Erythroblast (primary cell): ENCODE measurements at regions not wholly inside any gene's neighbourhood (a gene's known extent, or its start where the extent isn't known, plus 50 kb on each side); places are given as distances from the start of the nearest gene placed in this dataset.
"Not testable (repeated sequence)": the region's sequence is repeated elsewhere in the genome, so short reads cannot be mapped to it uniquely, and the experiment has no call there.

ENCODE experiments used
- DNase-seq, 2 experiments: peaks; one replicate each; lab custom pipeline; 2025; lab: John Stamatoyannopoulos, UW
- GATA1 ChIP-seq: IDR thresholded peaks from 2 replicates; pipeline ENCODE4 v1.6.1; 2011; ENCODE audit warnings: low read depth, mild to moderate bottlenecking, control low read depth, low read length, moderate library complexity
- POLR2A ChIP-seq: IDR thresholded peaks from 2 replicates; pipeline ENCODE4 v1.6.1; 2011; ENCODE audit warnings: mild to moderate bottlenecking, low read length

DNA sequence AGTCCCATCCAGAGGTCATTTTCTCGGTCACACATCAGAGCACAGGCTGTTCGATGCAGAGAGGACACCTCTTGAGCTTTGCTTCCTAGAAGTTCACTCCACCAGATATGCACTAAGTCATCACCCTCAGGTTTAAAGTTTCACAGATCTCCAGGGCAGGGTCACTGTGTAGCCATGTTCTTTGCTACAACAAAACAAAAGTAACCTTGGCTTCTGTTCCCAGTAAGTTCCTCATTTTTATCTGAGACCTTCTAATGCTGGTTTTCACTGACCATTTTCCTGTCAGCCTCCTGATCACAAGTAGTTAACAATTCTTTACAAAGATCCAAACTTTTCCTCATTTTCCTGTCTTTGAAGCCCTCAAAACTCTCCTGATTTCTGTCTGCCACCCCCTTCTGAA lies 97.5 kb upstream of the CTSV start:
- TF ChIP-seq POLR2A (no peak), GATA1 (no peak)

DNA sequence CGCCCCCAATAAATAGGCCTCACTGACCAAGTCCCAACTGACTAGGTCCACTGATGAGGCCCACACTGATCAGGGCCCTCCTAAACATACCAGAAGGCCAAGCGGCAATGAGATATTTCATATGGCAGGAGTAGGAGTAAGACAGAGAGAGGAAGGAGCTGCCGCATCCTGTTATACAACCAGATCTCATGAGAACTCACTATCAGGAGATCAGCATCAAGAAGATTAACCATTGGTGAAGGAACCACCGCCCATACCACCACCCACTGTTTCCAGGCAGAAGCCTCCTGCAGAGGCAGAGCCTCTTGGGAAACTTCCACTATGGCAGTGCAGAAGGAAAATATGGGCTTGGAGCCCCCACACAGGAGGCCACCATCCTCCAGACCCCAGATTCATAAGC lies 95.0 kb upstream of the CTSV start:
- not testable (repeated sequence) for DNase-seq

More for the DNA sequence above, 97.5 kb upstream of the CTSV start:
- no peak for DNase-seq

GRCh38 chr9:97132865-97133264 lies 93.9 kb upstream of the CTSV start:
- TF ChIP-seq POLR2A (no peak), GATA1 (no peak)
- DNase-seq = no peak

- not testable (repeated sequence) for DNase-seq
Observed at GRCh38 chr9:97130864-97131263, 91.9 kb upstream of the CTSV start.

DNA sequence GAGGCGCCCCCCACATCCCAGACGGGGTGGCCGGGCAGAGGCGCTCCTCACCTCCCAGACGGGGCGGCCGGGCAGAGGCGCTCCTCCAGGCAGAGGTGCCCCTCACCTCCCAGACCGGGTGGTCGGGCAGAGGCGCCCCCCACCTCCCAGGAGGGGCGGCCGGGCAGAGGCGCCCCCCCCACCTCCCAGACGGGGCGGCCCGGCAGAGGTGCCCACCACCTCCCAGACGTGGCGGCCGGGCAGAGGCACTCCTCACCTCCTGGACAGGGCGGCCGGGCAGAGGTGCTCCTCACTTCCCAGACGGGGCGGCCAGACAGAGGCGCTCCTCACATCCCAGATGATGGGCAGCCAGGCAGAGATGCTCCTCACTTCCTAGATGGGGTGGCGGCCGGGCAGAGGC lies 91.4 kb upstream of the CTSV start:
- DNase-seq = not testable (repeated sequence)

- no peak for DNase-seq
- no peak for TF ChIP-seq POLR2A
- no peak for TF ChIP-seq GATA1
Observed at GRCh38 chr9:97128919-97129318, 90.0 kb upstream of the CTSV start.

GRCh38 chr9:97124256-97124655 lies 85.3 kb upstream of the CTSV start:
- TF ChIP-seq POLR2A = no peak
- no peak for TF ChIP-seq GATA1
- no peak for DNase-seq

- TF ChIP-seq POLR2A (no peak), GATA1 (no peak)
- DNase-seq = no peak
Observed at GRCh38 chr9:97110696-97111095, 71.8 kb upstream of the CTSV start.

- DNase-seq = peak; percentile 61 to 72
- TF ChIP-seq GATA1 (no peak), POLR2A (no peak)
Observed at GRCh38 chr9:97109194-97109811, 70.4 kb upstream of the CTSV start.

- not testable (repeated sequence) for DNase-seq
Observed at GRCh38 chr9:97105220-97105619, 66.3 kb upstream of the CTSV start.

DNA sequence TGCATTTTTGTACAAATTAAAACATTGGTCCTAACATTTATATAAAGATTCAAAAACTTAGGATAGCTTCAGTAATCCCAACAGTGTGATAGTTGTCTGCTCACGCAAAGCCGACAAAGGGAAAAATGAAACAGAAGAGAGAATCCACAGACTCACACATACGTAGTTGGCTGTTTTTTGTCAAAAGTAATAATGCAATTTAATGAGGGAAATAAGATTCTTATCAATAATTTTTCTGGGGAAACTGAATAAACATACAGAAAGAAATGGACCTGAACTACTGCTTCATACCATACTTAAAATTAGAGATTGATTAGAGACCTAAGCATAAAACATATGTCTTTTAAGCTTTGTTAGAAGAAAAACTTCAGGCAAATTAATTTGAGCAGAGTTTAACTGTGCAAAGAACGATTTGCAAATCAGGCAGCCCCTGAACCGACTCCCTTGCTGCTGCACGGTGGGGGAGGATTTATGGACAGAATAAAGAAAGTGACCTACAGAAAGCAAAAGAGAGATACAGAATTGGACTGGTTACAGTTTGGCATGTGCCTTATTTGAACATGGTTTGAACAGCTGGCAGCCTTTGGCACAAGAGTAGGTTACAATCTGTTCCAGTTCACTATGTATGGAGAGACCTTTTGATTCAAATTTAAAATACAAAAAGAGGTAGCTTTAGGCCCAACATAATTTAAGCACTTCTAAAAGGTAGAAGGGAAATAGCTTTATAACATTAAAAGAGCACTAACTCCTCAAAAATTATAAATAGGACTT lies 64.9 kb upstream of the CTSV start:
- DNase-seq = not testable (repeated sequence)

DNA sequence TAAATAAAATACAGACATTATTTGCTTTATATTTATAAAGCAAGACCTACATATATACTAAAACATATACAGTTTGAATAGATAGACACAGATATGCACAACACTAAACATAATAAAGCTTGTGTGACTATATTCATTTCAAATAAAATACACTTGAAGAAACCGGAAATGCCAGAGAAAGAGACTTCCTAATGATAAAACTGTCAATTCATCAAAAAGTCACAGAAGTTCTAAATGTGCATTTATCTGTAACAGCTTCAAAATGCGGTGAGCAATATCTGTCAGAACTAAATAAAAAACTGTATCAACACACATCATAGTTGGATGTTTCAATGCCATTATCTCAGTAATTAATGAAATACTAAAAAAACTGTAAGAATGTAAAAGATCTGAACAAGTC lies 60.6 kb upstream of the CTSV start:
- DNase-seq = not testable (repeated sequence)

DNA sequence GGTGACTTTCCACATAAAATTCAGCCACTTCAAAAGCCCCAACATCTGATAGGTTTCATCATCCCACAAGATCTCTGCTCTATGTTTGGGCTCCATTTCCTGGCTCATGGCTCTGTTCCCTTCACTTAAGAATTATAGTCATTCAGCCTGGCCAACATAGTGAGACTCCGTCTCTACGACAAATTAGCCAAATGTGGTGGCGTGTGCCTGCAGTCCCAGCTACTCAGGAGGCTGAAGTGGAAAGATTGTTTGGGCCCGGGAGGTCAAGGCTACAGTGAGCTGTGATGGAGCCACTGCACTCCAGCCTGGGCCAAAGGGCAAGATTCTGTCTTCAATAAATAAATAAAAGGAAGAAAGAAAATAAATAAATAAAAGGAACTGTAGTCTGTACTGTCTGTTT lies 57.9 kb upstream of the CTSV start:
- TF ChIP-seq GATA1 (no peak), POLR2A (no peak)
- no peak for DNase-seq

GRCh38 chr9:97089361-97089760 lies 50.4 kb upstream of the CTSV start:
- DNase-seq = not testable (repeated sequence)
